ENCODE measurements at regions not wholly inside any gene's neighbourhood (a gene's known extent, or its start where the extent isn't known, plus 50 kb on each side); places are given as distances from the start of the nearest gene placed in this dataset.
"Not testable (repeated sequence)": the region's sequence is repeated elsewhere in the genome, so short reads cannot be mapped to it uniquely, and the experiment has no call there.

DNA sequence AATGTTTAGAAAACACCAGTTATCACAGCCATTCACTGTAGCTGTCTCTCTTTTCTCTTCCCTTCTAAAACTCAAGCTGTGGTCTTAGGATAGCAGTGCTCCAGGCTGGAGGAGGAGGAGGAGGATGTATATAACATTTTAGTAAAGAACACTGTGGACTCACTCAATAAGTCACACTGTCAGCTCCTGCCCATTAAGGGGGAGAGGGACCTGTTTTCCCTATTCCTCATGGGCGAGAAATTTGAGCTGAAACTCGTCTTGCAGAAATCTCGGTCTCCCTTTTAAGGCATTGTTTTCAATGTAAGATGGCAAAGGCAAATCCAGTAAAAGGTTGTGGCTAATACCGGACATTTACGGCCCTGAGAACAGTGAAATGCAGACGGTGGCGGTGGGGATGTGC, 114.8 kb upstream of the ZNF236 start:
- Histone ChIP-seq H3K4me2 (ENCODE audit: low read depth, low read length) (no peak overlapping the region), H2BK5ac (ENCODE audit: low read depth, low read length, poor library complexity, severe bottlenecking) (no peak overlapping the region), H3K79me1 (ENCODE audit: low read depth in 1 of 2, low read length in 2 of 2) (no peaks in the 10 kb centered on the region), H3K36me3 (ENCODE audit: control insufficient read depth, insufficient read depth, low read length) (no peaks in the 10 kb centered on the region), H4K20me1 (ENCODE audit: insufficient read depth, low read length) (no peaks in the 10 kb centered on the region), H2BK20ac (ENCODE audit: low read depth, low read length) (no peak overlapping the region), H3K56ac (ENCODE audit: extremely low read depth, insufficient read depth, low read length) (no peak overlapping the region), H2AK9ac (replicated peaks; ENCODE audit: low read depth, low read length, poor library complexity) (no peak overlapping the region), H3K4ac (ENCODE audit: low read depth, low read length) (no peak overlapping the region), H3K27ac (ENCODE audit: insufficient read depth, low read length) (no peak overlapping the region), H4K8ac (ENCODE audit: low read depth in 2 of 2, low read length in 2 of 2) (no peak overlapping the region), H3K27me3 (ENCODE audit: control insufficient read depth, insufficient read depth, low read length) (no peaks in the 10 kb centered on the region; the same call in 1 of the 2 replicates), H3K18ac (ENCODE audit: low read depth, low read length) (no peak overlapping the region), H4K5ac (ENCODE audit: low read depth, low read length) (no peak overlapping the region), H3K4me3 (ENCODE audit: insufficient read depth, low read depth, low read length) (no peak overlapping the region), H3K9ac (ENCODE audit: low read depth, low read length) (no peak overlapping the region), H3K4me1 (ENCODE audit: control insufficient read depth, insufficient read depth, low read length) (no peaks in the 10 kb centered on the region), H2BK15ac (ENCODE audit: low read depth, low read length) (no peak overlapping the region), H2BK120ac (ENCODE audit: low read depth, low read length) (no peak overlapping the region), H4K91ac (ENCODE audit: insufficient read depth, low read depth, low read length) (no peak overlapping the region), H3K9me3 (ENCODE audit: control insufficient read depth, insufficient read depth, low read length) (no peaks in the 10 kb centered on the region), H3K23ac (ENCODE audit: low read depth, low read length) (no peak overlapping the region), H2AK5ac (ENCODE audit: low read depth, low read length) (no peak overlapping the region), H3K9me1 (ENCODE audit: insufficient read depth, low read length) (no peaks in the 10 kb centered on the region), H2AFZ (replicated peaks; ENCODE audit: low read length, poor library complexity) (no peak overlapping the region), H3K14ac (replicated peaks; ENCODE audit: low read depth, low read length) (no peak overlapping the region)
- 58% methylated on average over 3 of the region's 7 CpGs; no CpG with 5 or more reads in 1 of the 2 experiments for WGBS, 2 experiments (ENCODE audit: extremely low coverage in 2 of 2, insufficient read length in 1 of 2)
- POLR2A ChIA-PET (ENCODE audit: unreplicated experiment): no interaction called here
- in situ Hi-C loops (cut with MboI; ENCODE audit: low sequenced_read_pairs) (no loop called here), dilution Hi-C loops (cut with HindIII; ENCODE audit: low sequenced_read_pairs, unreplicated experiment) (no loop called here), intact Hi-C loops (cut with micrococcal nuclease) (loop anchor here (1.0 to 5.0 kb wide), 2 partner anchors 14 to 445 kb away; no protein-coding TSS in a partner anchor)
- DNase-seq (no peak), ATAC-seq (ENCODE audit: low read depth) (no peak)
- CTCF ChIA-PET: no interaction called here
- TF ChIP-seq NFE2L2 (IDR thresholded peaks at IDR 0.05; ENCODE audit: low read depth, low read length) (no peak), CHD1 (IDR thresholded peaks at IDR 0.05; ENCODE audit: low read depth, low read length) (no peak), FOS (IDR thresholded peaks at IDR 0.05; ENCODE audit: low read depth, low read length) (no peak), MAZ (IDR thresholded peaks at IDR 0.05; ENCODE audit: borderline replicate concordance, low read depth, low read length) (no peak), RAD21 (IDR thresholded peaks at IDR 0.05; ENCODE audit: low read length) (no peak)
- TF ChIP-seq, protein P1, sequence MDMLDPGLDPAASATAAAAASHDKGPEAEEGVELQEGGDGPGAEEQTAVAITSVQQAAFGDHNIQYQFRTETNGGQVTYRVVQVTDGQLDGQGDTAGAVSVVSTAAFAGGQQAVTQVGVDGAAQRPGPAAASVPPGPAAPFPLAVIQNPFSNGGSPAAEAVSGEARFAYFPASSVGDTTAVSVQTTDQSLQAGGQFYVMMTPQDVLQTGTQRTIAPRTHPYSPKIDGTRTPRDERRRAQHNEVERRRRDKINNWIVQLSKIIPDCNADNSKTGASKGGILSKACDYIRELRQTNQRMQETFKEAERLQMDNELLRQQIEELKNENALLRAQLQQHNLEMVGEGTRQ (IDR thresholded peaks at IDR 0.05; ENCODE audit: low read depth, low read length): no peak
- TF ChIP-seq, protein P2, sequence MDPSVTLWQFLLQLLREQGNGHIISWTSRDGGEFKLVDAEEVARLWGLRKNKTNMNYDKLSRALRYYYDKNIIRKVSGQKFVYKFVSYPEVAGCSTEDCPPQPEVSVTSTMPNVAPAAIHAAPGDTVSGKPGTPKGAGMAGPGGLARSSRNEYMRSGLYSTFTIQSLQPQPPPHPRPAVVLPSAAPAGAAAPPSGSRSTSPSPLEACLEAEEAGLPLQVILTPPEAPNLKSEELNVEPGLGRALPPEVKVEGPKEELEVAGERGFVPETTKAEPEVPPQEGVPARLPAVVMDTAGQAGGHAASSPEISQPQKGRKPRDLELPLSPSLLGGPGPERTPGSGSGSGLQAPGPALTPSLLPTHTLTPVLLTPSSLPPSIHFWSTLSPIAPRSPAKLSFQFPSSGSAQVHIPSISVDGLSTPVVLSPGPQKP (IDR thresholded peaks at IDR 0.05; ENCODE audit: borderline replicate concordance, low read depth, low read length): no peak
- no TSS peak for BruUV-seq (replicated peaks)

DNA sequence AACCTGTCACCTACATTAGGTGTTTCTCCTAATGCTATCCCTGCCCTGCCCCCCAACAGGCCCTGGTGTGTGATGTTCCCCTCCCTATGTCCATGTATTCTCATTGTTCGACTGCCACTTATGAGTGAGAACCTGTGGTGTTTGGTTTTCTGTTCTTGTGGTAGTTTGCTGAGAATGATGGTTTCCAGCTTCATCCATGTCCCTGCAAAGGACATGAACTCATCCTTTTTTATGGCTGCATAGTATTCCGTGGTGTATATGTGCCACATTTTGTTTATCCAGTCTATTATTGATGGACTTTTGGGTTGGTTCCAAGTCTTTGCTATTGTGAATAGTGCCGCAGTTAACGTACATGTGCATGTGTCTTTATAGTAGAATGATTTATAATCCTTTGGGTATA, 117.8 kb upstream of the ZNF236 start:
- H3K18ac ChIP-seq (ENCODE audit: low read depth, low read length); H2BK5ac ChIP-seq (ENCODE audit: low read depth, low read length, poor library complexity, severe bottlenecking); H4K20me1 ChIP-seq (ENCODE audit: insufficient read depth, low read length); H3K27me3 ChIP-seq (ENCODE audit: control insufficient read depth, insufficient read depth, low read length); DNase-seq; H3K4me2 ChIP-seq (ENCODE audit: low read depth, low read length); H3K14ac ChIP-seq (replicated peaks; ENCODE audit: low read depth, low read length); BruUV-seq (replicated peaks); H3K79me1 ChIP-seq (ENCODE audit: low read depth in 1 of 2, low read length in 2 of 2); H3K9ac ChIP-seq (ENCODE audit: low read depth, low read length); H3K9me1 ChIP-seq (ENCODE audit: insufficient read depth, low read length); H2AK5ac ChIP-seq (ENCODE audit: low read depth, low read length); dilution Hi-C loops (cut with HindIII; ENCODE audit: low sequenced_read_pairs, unreplicated experiment); H4K8ac ChIP-seq (ENCODE audit: low read depth in 2 of 2, low read length in 2 of 2); H2BK20ac ChIP-seq (ENCODE audit: low read depth, low read length); POLR2A ChIA-PET (ENCODE audit: unreplicated experiment); H2AFZ ChIP-seq (replicated peaks; ENCODE audit: low read length, poor library complexity); H2AK9ac ChIP-seq (replicated peaks; ENCODE audit: low read depth, low read length, poor library complexity); H2BK120ac ChIP-seq (ENCODE audit: low read depth, low read length); H3K27ac ChIP-seq (ENCODE audit: insufficient read depth, low read length); H3K9me3 ChIP-seq (ENCODE audit: control insufficient read depth, insufficient read depth, low read length); H4K5ac ChIP-seq (ENCODE audit: low read depth, low read length); H3K56ac ChIP-seq (ENCODE audit: extremely low read depth, insufficient read depth, low read length); H3K23ac ChIP-seq (ENCODE audit: low read depth, low read length); H2BK15ac ChIP-seq (ENCODE audit: low read depth, low read length); intact Hi-C loops (cut with micrococcal nuclease); H4K91ac ChIP-seq (ENCODE audit: insufficient read depth, low read depth, low read length); CTCF ChIA-PET; in situ Hi-C loops (cut with MboI; ENCODE audit: low sequenced_read_pairs); ATAC-seq (ENCODE audit: low read depth); H3K4ac ChIP-seq (ENCODE audit: low read depth, low read length); H3K4me3 ChIP-seq (ENCODE audit: insufficient read depth, low read depth, low read length); H3K4me1 ChIP-seq (ENCODE audit: control insufficient read depth, insufficient read depth, low read length); H3K36me3 ChIP-seq (ENCODE audit: control insufficient read depth, insufficient read depth, low read length): not testable (repeated sequence)
- WGBS, 2 experiments (ENCODE audit: extremely low coverage in 2 of 2, insufficient read length in 1 of 2): no CpG with 5 or more reads among the region's 4 CpGs

All from IMR-90 (cell line).